Hepatocyte (in vitro differentiated cells): ENCODE measurements at regions not wholly inside any gene's neighbourhood (a gene's known extent, or its start where the extent isn't known, plus 50 kb on each side); places are given as distances from the start of the nearest gene placed in this dataset.

ENCODE experiments used
- DNase-seq: peaks from one replicate; pipeline ENCODE4 v3.0.0-alpha.2; 2016; ENCODE audit warnings: low spot score
- H2AFZ ChIP-seq: fragments of 200-600 bp; sonication (generic); 2 replicates; pipeline ENCODE4 v1.6.0; 2016; ENCODE audit warnings: antibody characterized with exemption, mild to moderate bottlenecking
- H3K27ac ChIP-seq: fragments of 200-600 bp; sonication (generic); 2 replicates; pipeline ENCODE4 v1.5.1; 2016; ENCODE audit warnings: mild to moderate bottlenecking
- H3K27me3 ChIP-seq: fragments of 200-600 bp; sonication (generic); 2 replicates; pipeline ENCODE4 v1.6.1; 2016
- H3K36me3 ChIP-seq: fragments of 200-600 bp; sonication (generic); replicated peaks from 2 replicates; pipeline ENCODE4 v1.5.1; 2016; ENCODE audit warnings: low read depth; ENCODE audit not compliant: insufficient read depth
- H3K4me1 ChIP-seq: fragments of 200-600 bp; sonication (generic); 2 replicates; pipeline ENCODE4 v1.5.1; 2016; ENCODE audit warnings: mild to moderate bottlenecking, moderate library complexity; ENCODE audit not compliant: insufficient read depth
- H3K4me2 ChIP-seq: fragments of 200-600 bp; sonication (generic); 2 replicates; pipeline ENCODE4 v1.6.0; 2016
- H3K4me3 ChIP-seq: fragments of 200-600 bp; sonication (generic); 2 replicates; pipeline ENCODE4 v1.5.1; 2016; ENCODE audit warnings: mild to moderate bottlenecking
- H3K79me2 ChIP-seq: fragments of 200-600 bp; sonication (generic); 2 replicates; pipeline ENCODE4 v1.6.0; 2017; ENCODE audit warnings: mild to moderate bottlenecking
- H3K9me2 ChIP-seq: fragments of 200-600 bp; sonication (generic); replicated peaks from 2 replicates; pipeline ENCODE4 v1.6.0; 2017; ENCODE audit warnings: mild to moderate bottlenecking; ENCODE audit not compliant: insufficient read depth
- H3K9me3 ChIP-seq: fragments of 200-600 bp; sonication (generic); 2 replicates; pipeline ENCODE4 v1.5.1; 2016; ENCODE audit warnings: low read depth, mild to moderate bottlenecking
- H4K20me1 ChIP-seq: fragments of 200-600 bp; sonication (generic); 2 replicates; pipeline ENCODE4 v1.6.0; 2016; ENCODE audit warnings: mild to moderate bottlenecking; ENCODE audit not compliant: insufficient read depth, poor library complexity, severe bottlenecking
- EZH2 ChIP-seq: fragments of 200-600 bp; sonication (generic); IDR thresholded peaks from 2 replicates; pipeline ENCODE4 v1.6.1; 2016; ENCODE audit warnings: antibody characterized with exemption, mild to moderate bottlenecking, borderline replicate concordance
- EZH2phosphoT487 ChIP-seq: fragments of 200-600 bp; sonication (generic); IDR thresholded peaks from one replicate; pipeline ENCODE4 v1.6.1; 2018; ENCODE audit warnings: antibody characterized with exemption, mild to moderate bottlenecking, low read depth, moderate library complexity; ENCODE audit not compliant: unreplicated experiment, severe bottlenecking
- WGBS: methylation state at CpG from one replicate; pipeline ENCODE4 v1.1.6; 2016; ENCODE audit warnings: low lambda C conversion rate; ENCODE audit errors: missing lambda C conversion rate; 5-methylcytosine and 5-hydroxymethylcytosine counted together
- TF ChIP-seq, protein P1 (sequence below): fragments of 200-600 bp; sonication (generic); IDR thresholded peaks from 2 replicates; pipeline ENCODE4 v1.5.1; 2016; ENCODE audit warnings: antibody characterized with exemption, mild to moderate bottlenecking; ENCODE audit not compliant: poor library complexity

- TF ChIP-seq, protein P1, sequence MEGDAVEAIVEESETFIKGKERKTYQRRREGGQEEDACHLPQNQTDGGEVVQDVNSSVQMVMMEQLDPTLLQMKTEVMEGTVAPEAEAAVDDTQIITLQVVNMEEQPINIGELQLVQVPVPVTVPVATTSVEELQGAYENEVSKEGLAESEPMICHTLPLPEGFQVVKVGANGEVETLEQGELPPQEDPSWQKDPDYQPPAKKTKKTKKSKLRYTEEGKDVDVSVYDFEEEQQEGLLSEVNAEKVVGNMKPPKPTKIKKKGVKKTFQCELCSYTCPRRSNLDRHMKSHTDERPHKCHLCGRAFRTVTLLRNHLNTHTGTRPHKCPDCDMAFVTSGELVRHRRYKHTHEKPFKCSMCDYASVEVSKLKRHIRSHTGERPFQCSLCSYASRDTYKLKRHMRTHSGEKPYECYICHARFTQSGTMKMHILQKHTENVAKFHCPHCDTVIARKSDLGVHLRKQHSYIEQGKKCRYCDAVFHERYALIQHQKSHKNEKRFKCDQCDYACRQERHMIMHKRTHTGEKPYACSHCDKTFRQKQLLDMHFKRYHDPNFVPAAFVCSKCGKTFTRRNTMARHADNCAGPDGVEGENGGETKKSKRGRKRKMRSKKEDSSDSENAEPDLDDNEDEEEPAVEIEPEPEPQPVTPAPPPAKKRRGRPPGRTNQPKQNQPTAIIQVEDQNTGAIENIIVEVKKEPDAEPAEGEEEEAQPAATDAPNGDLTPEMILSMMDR: no peak
- TF ChIP-seq EZH2: no peak
- no peak for TF ChIP-seq EZH2phosphoT487
- no peak overlapping the region for H3K4me3 ChIP-seq
- 63% methylated on average over 18 of the region's 20 CpGs for whole genome bisulfite sequencing
- H3K36me3 ChIP-seq: no peaks in the 10 kb centered on the region
- H3K27me3 ChIP-seq: no peaks in the 10 kb centered on the region
- H2AFZ ChIP-seq: no peak overlapping the region
- H3K27ac ChIP-seq: no peak overlapping the region
- H3K9me2 ChIP-seq: no peaks in the 10 kb centered on the region
- H3K4me1 ChIP-seq: no peaks in the 10 kb centered on the region
- H4K20me1 ChIP-seq: no peaks in the 10 kb centered on the region
- no peaks in the 10 kb centered on the region for H3K79me2 ChIP-seq
- DNase-seq: no peak
- H3K4me2 ChIP-seq: no peak overlapping the region
- H3K9me3 ChIP-seq: no peaks in the 10 kb centered on the region
Observed at GRCh38 chr6:168871642-168872315, 381.9 kb downstream of the THBS2 start.

GRCh38 chr6:168870982-168871381 is 382.7 kb downstream of the THBS2 start:
- H3K4me1 ChIP-seq: no peaks in the 10 kb centered on the region
- no peak overlapping the region for H3K4me2 ChIP-seq
- no peaks in the 10 kb centered on the region for H4K20me1 ChIP-seq
- no peak overlapping the region for H3K27ac ChIP-seq
- TF ChIP-seq, protein P1: no peak
- TF ChIP-seq EZH2 (no peak), EZH2phosphoT487 (no peak)
- 77% methylated on average over 13 of the region's 13 CpGs for whole genome bisulfite sequencing
- no peak overlapping the region for H3K4me3 ChIP-seq
- H3K9me2 ChIP-seq: no peaks in the 10 kb centered on the region
- H3K27me3 ChIP-seq: no peaks in the 10 kb centered on the region
- no peaks in the 10 kb centered on the region for H3K36me3 ChIP-seq
- H2AFZ ChIP-seq: no peak overlapping the region
- no peaks in the 10 kb centered on the region for H3K9me3 ChIP-seq
- DNase-seq: no peak
- no peaks in the 10 kb centered on the region for H3K79me2 ChIP-seq

GRCh38 chr6:168867247-168868102 is 386.2 kb downstream of the THBS2 start:
- no peaks in the 10 kb centered on the region for H3K9me3 ChIP-seq
- no peaks in the 10 kb centered on the region for H3K27me3 ChIP-seq
- H3K36me3 ChIP-seq: no peaks in the 10 kb centered on the region
- TF ChIP-seq, protein P1: no peak
- TF ChIP-seq EZH2phosphoT487 (no peak), EZH2 (no peak)
- DNase-seq: no peak
- no peaks in the 10 kb centered on the region for H3K9me2 ChIP-seq
- H4K20me1 ChIP-seq: no peaks in the 10 kb centered on the region
- no peaks in the 10 kb centered on the region for H3K4me1 ChIP-seq
- H2AFZ ChIP-seq: no peak overlapping the region
- H3K4me2 ChIP-seq: no peak overlapping the region
- H3K4me3 ChIP-seq: no peak overlapping the region
- H3K79me2 ChIP-seq: no peaks in the 10 kb centered on the region
- no peak overlapping the region for H3K27ac ChIP-seq
- WGBS: 88% methylated on average over 23 of the region's 23 CpGs
